ENCODE measurements at regions not wholly inside any gene's neighbourhood (a gene's known extent, or its start where the extent isn't known, plus 50 kb on each side); places are given as distances from the start of the nearest gene placed in this dataset.

- no peaks in the 10 kb centered on the region for H3K4me1 ChIP-seq
- no peak for DNase-seq
- no peaks in the 10 kb centered on the region for H3K36me3 ChIP-seq
- intact Hi-C loops (cut with DNase I): no loop called here
- H3K9me3 ChIP-seq: no peaks in the 10 kb centered on the region
- whole genome bisulfite sequencing, 2 donors: 79 to 86% methylated on average over 5 of the region's 5 CpGs
- TF ChIP-seq POLR2A (IDR thresholded peaks at IDR 0.05): no peak
- TF ChIP-seq, protein P1, sequence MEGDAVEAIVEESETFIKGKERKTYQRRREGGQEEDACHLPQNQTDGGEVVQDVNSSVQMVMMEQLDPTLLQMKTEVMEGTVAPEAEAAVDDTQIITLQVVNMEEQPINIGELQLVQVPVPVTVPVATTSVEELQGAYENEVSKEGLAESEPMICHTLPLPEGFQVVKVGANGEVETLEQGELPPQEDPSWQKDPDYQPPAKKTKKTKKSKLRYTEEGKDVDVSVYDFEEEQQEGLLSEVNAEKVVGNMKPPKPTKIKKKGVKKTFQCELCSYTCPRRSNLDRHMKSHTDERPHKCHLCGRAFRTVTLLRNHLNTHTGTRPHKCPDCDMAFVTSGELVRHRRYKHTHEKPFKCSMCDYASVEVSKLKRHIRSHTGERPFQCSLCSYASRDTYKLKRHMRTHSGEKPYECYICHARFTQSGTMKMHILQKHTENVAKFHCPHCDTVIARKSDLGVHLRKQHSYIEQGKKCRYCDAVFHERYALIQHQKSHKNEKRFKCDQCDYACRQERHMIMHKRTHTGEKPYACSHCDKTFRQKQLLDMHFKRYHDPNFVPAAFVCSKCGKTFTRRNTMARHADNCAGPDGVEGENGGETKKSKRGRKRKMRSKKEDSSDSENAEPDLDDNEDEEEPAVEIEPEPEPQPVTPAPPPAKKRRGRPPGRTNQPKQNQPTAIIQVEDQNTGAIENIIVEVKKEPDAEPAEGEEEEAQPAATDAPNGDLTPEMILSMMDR (IDR thresholded peaks at IDR 0.05): no peak
- no peak overlapping the region for H3K27ac ChIP-seq
- no peak overlapping the region for H3K4me3 ChIP-seq (replicated peaks in 1 of 3)
- H3K27me3 ChIP-seq: no peaks in the 10 kb centered on the region
These were observed 53.8 kb upstream of the FBN2 start for GRCh38 chr5:128591598-128592455.

DNA sequence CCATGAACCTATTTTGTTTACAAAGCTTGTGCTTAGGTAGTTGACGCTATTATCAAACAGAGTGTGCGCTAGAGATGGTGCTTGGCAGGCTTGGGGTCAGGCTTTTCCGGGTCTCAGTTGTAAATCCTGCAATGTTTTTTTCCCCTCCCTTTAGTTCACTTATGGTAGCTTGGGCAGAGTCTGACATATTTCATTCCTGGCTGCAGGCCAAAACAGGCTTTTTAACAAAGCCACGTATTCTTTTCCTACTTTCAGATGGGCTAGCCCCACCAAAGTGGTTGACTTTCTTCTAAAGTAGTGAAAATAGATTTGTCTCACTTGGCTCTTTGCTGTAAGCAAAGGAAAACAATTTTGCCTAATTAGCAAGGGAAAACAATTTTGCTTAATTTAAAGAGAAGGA lies 58.0 kb upstream of the FBN2 start:
- Histone ChIP-seq H3K27ac (no peak overlapping the region), H3K4me1 (no peaks in the 10 kb centered on the region), H3K4me3 (replicated peaks in 1 of 3) (no peak overlapping the region), H3K36me3 (no peaks in the 10 kb centered on the region), H3K27me3 (no peaks in the 10 kb centered on the region), H3K9me3 (no peaks in the 10 kb centered on the region)
- no peak for DNase-seq
- TF ChIP-seq, protein P1 (IDR thresholded peaks at IDR 0.05): no peak
- TF ChIP-seq POLR2A (IDR thresholded peaks at IDR 0.05): no peak
- WGBS, 2 donors: 46 to 54% methylated on average over 4 of the region's 4 CpGs
- intact Hi-C loops (cut with DNase I): no loop called here

DNA sequence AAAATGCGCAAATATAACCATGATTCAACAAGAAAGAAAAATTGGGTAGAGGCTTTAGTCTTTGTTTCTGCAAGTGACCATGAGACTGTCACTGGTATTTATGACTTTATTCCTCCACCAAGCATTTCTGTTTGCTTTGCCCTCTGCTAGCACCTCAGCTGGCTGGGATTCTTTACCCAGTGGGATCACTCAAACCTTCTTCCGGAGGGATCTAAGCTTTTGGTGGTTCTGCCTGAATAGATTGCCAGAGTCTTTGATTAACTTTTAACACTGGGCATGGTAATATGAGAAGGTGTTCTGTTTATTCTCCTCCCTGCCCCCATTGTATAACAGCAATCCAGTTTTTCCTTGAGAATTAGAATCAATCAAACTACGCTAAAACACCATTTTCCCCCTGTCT lies 59.1 kb upstream of the FBN2 start:
- Histone ChIP-seq H3K9me3 (no peaks in the 10 kb centered on the region), H3K36me3 (no peaks in the 10 kb centered on the region), H3K27me3 (no peaks in the 10 kb centered on the region), H3K4me3 (replicated peaks in 1 of 3) (no peak overlapping the region), H3K27ac (no peak overlapping the region), H3K4me1 (no peaks in the 10 kb centered on the region)
- intact Hi-C loops (cut with DNase I): no loop called here
- no peak for DNase-seq
- WGBS, 2 donors: 81 to 82% methylated on average over 3 of the region's 3 CpGs
- TF ChIP-seq POLR2A (IDR thresholded peaks at IDR 0.05): no peak
- TF ChIP-seq, protein P1 (IDR thresholded peaks at IDR 0.05): no peak

- Histone ChIP-seq H3K4me3 (replicated peaks in 1 of 3) (no peak overlapping the region), H3K27me3 (no peaks in the 10 kb centered on the region), H3K27ac (no peak overlapping the region), H3K36me3 (no peaks in the 10 kb centered on the region), H3K9me3 (no peaks in the 10 kb centered on the region), H3K4me1 (no peaks in the 10 kb centered on the region)
- TF ChIP-seq, protein P1 (IDR thresholded peaks at IDR 0.05): no peak
- TF ChIP-seq POLR2A (IDR thresholded peaks at IDR 0.05): no peak
- intact Hi-C loops (cut with DNase I): no loop called here
- no peak for DNase-seq
- WGBS, 2 donors: 79 to 83% methylated on average over 4 of the region's 4 CpGs
These were observed 75.1 kb upstream of the FBN2 start for GRCh38 chr5:128613128-128613527.

DNA sequence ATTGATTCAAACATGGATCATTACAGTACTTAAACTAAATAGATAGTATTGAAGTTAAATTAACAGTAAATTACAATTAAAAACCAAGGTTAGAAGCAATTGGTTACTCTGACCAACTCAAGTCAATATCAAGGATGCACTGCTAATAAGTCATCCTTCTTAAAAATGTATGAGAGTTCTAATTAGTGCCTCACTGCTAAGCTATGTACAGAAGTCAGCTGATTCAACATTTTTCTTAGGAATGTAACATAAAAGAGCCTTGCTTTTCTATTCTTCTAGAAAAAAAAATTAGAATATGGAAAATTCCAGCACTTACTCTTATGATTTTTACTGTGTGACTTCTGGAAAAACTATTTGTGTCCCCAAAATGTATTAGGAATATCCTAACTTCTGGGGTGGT lies 75.7 kb upstream of the FBN2 start:
- no peak overlapping the region for H3K4me3 ChIP-seq (replicated peaks in 1 of 3)
- intact Hi-C loops (cut with DNase I): no loop called here

More for the DNA sequence above, 75.7 kb upstream of the FBN2 start:
- no peak for DNase-seq
- Histone ChIP-seq H3K4me1 (no peaks in the 10 kb centered on the region), H3K27me3 (no peaks in the 10 kb centered on the region), H3K27ac (no peak overlapping the region), H3K36me3 (no peaks in the 10 kb centered on the region), H3K9me3 (no peaks in the 10 kb centered on the region)
- no peak for TF ChIP-seq POLR2A (IDR thresholded peaks at IDR 0.05)
- TF ChIP-seq, protein P1 (IDR thresholded peaks at IDR 0.05): no peak

Data from thyroid gland (tissue), 4 donors.